B cell (primary cell): ENCODE measurements at regions not wholly inside any gene's neighbourhood (a gene's known extent, or its start where the extent isn't known, plus 50 kb on each side); places are given as distances from the start of the nearest gene placed in this dataset.

ENCODE experiments used
- ATAC-seq: fragments of 200-7000 bp; cut with Tn5 transposase; one replicate; pipeline ENCODE4 v1.10.0; 2021; ENCODE audit warnings: low read depth, mild to moderate bottlenecking, moderate number of reproducible peaks, moderate library complexity
- CTCF ChIA-PET: fragments of 350-600 bp; sonication (Branson Sonifier 250); formaldehyde crosslinking; loops from one replicate; lab custom pipeline; 2021; ENCODE audit warnings: antibody characterized with exemption, inconsistent platforms; lab: Charles Lee
- POLR2A ChIA-PET: fragments of 350-600 bp; sonication (Branson Sonifier 250); formaldehyde crosslinking; loops from one replicate; lab custom pipeline; 2021; ENCODE audit warnings: antibody characterized with exemption; lab: Charles Lee
- DNase-seq: peaks from one replicate; pipeline ENCODE4 v3.0.0; 2013
- H2AFZ ChIP-seq: 2 replicates; pipeline ENCODE4 v1.6.1; 2012; ENCODE audit warnings: mild to moderate bottlenecking, low read depth, low read length; ENCODE audit not compliant: insufficient read depth, poor library complexity, severe bottlenecking
- H3K27ac ChIP-seq, 2 donors: 1 replicate in 1 of 2; 2 replicates in 1 of 2; pipeline ENCODE4 v1.5.1; 2012 to 2013; ENCODE audit warnings: low read length in 2 of 2, mild to moderate bottlenecking in 2 of 2, moderate library complexity in 1 of 2
- H3K27me3 ChIP-seq, 4 experiments: fragments of 200-600 bp in 1 of 4; sonication (generic) in 1 of 4; replicated peaks in 1 of 4; 1 replicate in 2 of 4; 2 replicates in 2 of 4; pipeline versions ENCODE4 v1.6.1 to v1.7.0; 2013 to 2016; ENCODE audit warnings: low read length in 3 of 4, mild to moderate bottlenecking in 2 of 4, mixed read lengths in 1 of 4, moderate library complexity in 1 of 4; ENCODE audit not compliant: insufficient read depth in 4 of 4, control insufficient read depth in 3 of 4; ENCODE audit errors: control extremely low read depth in 1 of 4
- H3K36me3 ChIP-seq, 2 experiments: replicated peaks in 1 of 2; 1 replicate in 1 of 2; 2 replicates in 1 of 2; pipeline versions ENCODE4 v1.6.1 to v1.7.1; 2013; ENCODE audit warnings: low read length in 1 of 2; ENCODE audit not compliant: insufficient read depth in 2 of 2, control insufficient read depth in 1 of 2; ENCODE audit errors: control extremely low read depth in 1 of 2, extremely low read depth in 1 of 2
- H3K4me1 ChIP-seq, 2 donors: fragments of 200-600 bp in 1 of 2; sonication (generic) in 1 of 2; 1 replicate in 1 of 2; 2 replicates in 1 of 2; pipeline versions ENCODE4 v1.5.1 to v1.6.1; 2013 to 2017; ENCODE audit warnings: low read length in 2 of 2; ENCODE audit not compliant: control insufficient read depth in 2 of 2, insufficient read depth in 2 of 2
- H3K4me2 ChIP-seq: replicated peaks from 2 replicates; pipeline ENCODE3; 2012; ENCODE audit warnings: mild to moderate bottlenecking, low read depth, low read length; ENCODE audit not compliant: poor library complexity, severe bottlenecking
- H3K4me3 ChIP-seq, 5 experiments: fragments of 200-600 bp in 1 of 5; sonication (generic) in 1 of 5; 1 replicate in 3 of 5; 2 replicates in 2 of 5; pipeline versions ENCODE4 v1.5.1 to v1.7.0; 2011 to 2016; ENCODE audit warnings: low read length in 4 of 5, mild to moderate bottlenecking in 4 of 5, low read depth in 2 of 5, control low read depth in 1 of 5, moderate library complexity in 1 of 5; ENCODE audit not compliant: insufficient read depth in 1 of 5; ENCODE audit errors: control extremely low read depth in 1 of 5, extremely low read depth in 1 of 5
- H3K79me2 ChIP-seq: fragments of 200-600 bp; sonication (generic); one replicate; pipeline ENCODE4 v1.6.0; 2016; ENCODE audit warnings: low read length; ENCODE audit not compliant: control insufficient read depth, insufficient read depth
- H3K9ac ChIP-seq: fragments of 200-600 bp; sonication (generic); 2 replicates; pipeline ENCODE4 v1.6.1; 2017; ENCODE audit warnings: mild to moderate bottlenecking, low read length, moderate library complexity
- H3K9me3 ChIP-seq, 3 donors: one replicate each; pipeline versions ENCODE4 v1.6.1 to v1.7.1; 2013; ENCODE audit warnings: low read length in 2 of 3; ENCODE audit not compliant: control insufficient read depth in 2 of 3, insufficient read depth in 1 of 3; ENCODE audit errors: control extremely low read depth in 1 of 3
- H4K20me1 ChIP-seq: 2 replicates; pipeline ENCODE4 v1.6.0; 2012; ENCODE audit warnings: mild to moderate bottlenecking, low read length; ENCODE audit not compliant: insufficient read depth, control insufficient read depth, poor library complexity, severe bottlenecking
- H3K27ac Mint-ChIP-seq: one replicate; pipeline ENCODE4 v1.8.0; 2021; ENCODE audit warnings: mixed read lengths
- H3K27me3 Mint-ChIP-seq: one replicate; pipeline ENCODE4 v1.8.0; 2021; ENCODE audit warnings: mixed read lengths
- H3K4me1 Mint-ChIP-seq: one replicate; pipeline ENCODE4 v1.8.0; 2021; ENCODE audit warnings: mixed read lengths
- H3K4me3 Mint-ChIP-seq: one replicate; pipeline ENCODE4 v1.8.0; 2021; ENCODE audit warnings: mixed read lengths
- H3K9me3 Mint-ChIP-seq: one replicate; pipeline ENCODE4 v1.8.0; 2022; ENCODE audit warnings: mixed read lengths; ENCODE audit not compliant: insufficient read depth
- CTCF ChIP-seq: fragments of 200-600 bp; IDR thresholded peaks from one replicate; pipeline ENCODE4 v1.8.0; 2022; ENCODE audit warnings: antibody characterized with exemption, mild to moderate bottlenecking
- EZH2 ChIP-seq: IDR thresholded peaks from 2 replicates; pipeline ENCODE4 v1.6.1; 2012; ENCODE audit warnings: borderline replicate concordance, low read depth, mild to moderate bottlenecking, moderate library complexity, low read length; ENCODE audit not compliant: insufficient read depth, poor library complexity, severe bottlenecking
- WGBS: methylation state at CpG from one replicate; pipeline ENCODE4 v1.1.5; 2013; ENCODE audit warnings: missing lambda C conversion rate; ENCODE audit not compliant: insufficient coverage; 5-methylcytosine and 5-hydroxymethylcytosine counted together
- intact Hi-C: fragments of 100-400 bp; cut with micrococcal nuclease; formaldehyde crosslinking; loops from one replicate; pipeline ENCODE4 v1.10.0; 2022

GRCh38 chr12:11962860-11963259, 107.9 kb upstream of the BCL2L14 start:
- POLR2A ChIA-PET: no interaction called here
- DNase-seq: no peak
- no peaks in the 10 kb centered on the region for H3K4me1 ChIP-seq
- Mint-ChIP-seq H3K27ac (no peak overlapping the region), H3K27me3 (peaks cover 6% of the 10 kb centered on the region), H3K4me3 (no peak overlapping the region), H3K4me1 (no peaks in the 10 kb centered on the region), H3K9me3 (no peaks in the 10 kb centered on the region)
- no peaks in the 10 kb centered on the region for H3K79me2 ChIP-seq
- H3K36me3 ChIP-seq: no peaks in the 10 kb centered on the region
- H3K27me3 ChIP-seq: peaks cover 0 to 2% (median 0%) of the 10 kb centered on the region in 4 experiments
- no peak overlapping the region for H3K4me3 ChIP-seq
- no peak for ATAC-seq
- H3K9me3 ChIP-seq: peaks cover 0 to 4% (median 0%) of the 10 kb centered on the region in 3 donors
- 89% methylated on average over 3 of the region's 5 CpGs for WGBS
- no peak overlapping the region for H3K9ac ChIP-seq
- CTCF ChIA-PET: no interaction called here
- H3K4me2 ChIP-seq: no peak overlapping the region
- no peak overlapping the region for H3K27ac ChIP-seq
- intact Hi-C loops: no loop called here
- no peak overlapping the region for H2AFZ ChIP-seq
- no peaks in the 10 kb centered on the region for H4K20me1 ChIP-seq
- no peak for TF ChIP-seq CTCF
- no peak for TF ChIP-seq EZH2

DNA sequence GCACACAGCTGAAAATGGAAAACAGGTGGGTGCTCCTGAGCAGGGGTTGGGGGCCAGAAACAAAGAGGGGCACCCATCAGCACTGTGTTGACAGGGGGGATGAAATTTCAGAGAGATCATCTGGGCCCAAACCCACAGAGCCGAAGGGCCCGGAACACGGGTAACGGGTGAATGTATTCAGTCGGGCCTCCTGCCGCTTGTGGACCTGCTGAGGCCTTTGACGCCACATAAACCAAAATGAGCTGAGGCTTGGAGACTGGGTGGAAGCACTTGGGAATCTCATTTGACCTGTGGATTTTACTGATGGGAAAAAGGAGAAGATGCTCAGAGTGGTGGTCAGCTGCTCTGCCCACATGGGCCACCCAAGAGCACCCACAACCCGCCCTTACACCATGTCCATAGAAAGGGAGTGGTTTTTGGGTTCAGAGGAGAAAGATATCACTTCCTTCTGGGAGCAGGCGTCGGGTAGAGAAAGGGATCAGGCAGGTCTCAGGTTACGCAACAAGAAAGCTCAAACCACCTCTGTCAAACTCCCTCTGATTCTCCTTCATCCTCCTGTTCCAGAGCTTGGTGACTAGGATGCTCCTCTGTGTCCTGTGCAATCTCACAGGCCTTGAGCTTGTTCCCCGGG, 106.8 kb upstream of the BCL2L14 start:
- ATAC-seq: no peak
- H3K9me3 ChIP-seq: peaks cover 0 to 4% (median 0%) of the 10 kb centered on the region in 3 donors
- H3K36me3 ChIP-seq: no peaks in the 10 kb centered on the region
- H3K27me3 ChIP-seq: peaks cover 0 to 2% (median 0%) of the 10 kb centered on the region in 4 experiments
- Mint-ChIP-seq H3K4me1 (no peaks in the 10 kb centered on the region), H3K27ac (no peak overlapping the region), H3K9me3 (no peaks in the 10 kb centered on the region), H3K27me3 (no peaks in the 10 kb centered on the region), H3K4me3 (no peak overlapping the region)
- TF ChIP-seq EZH2 (no peak), CTCF (no peak)
- H3K4me1 ChIP-seq: no peaks in the 10 kb centered on the region
- 91% methylated on average over 9 of the region's 12 CpGs for WGBS
- CTCF ChIA-PET: interaction anchor here (1.1 kb wide), 1 partner anchor 17 kb away, joined by 3 read pairs; no protein-coding TSS in a partner anchor
- H3K79me2 ChIP-seq: no peaks in the 10 kb centered on the region
- no peak for DNase-seq
- no peak overlapping the region for H2AFZ ChIP-seq
- H3K4me3 ChIP-seq: no peak overlapping the region
- POLR2A ChIA-PET: no interaction called here
- no peak overlapping the region for H3K27ac ChIP-seq
- intact Hi-C loops: no loop called here
- no peaks in the 10 kb centered on the region for H4K20me1 ChIP-seq
- H3K4me2 ChIP-seq: no peak overlapping the region
- no peak overlapping the region for H3K9ac ChIP-seq
